B cell (primary cell): ENCODE measurements at regions not wholly inside any gene's neighbourhood (a gene's known extent, or its start where the extent isn't known, plus 50 kb on each side); places are given as distances from the start of the nearest gene placed in this dataset.

ENCODE experiments used
- CTCF ChIP-seq: fragments of 200-600 bp; IDR thresholded peaks from one replicate; pipeline ENCODE4 v1.8.0; 2022; ENCODE audit warnings: antibody characterized with exemption, mild to moderate bottlenecking
- EZH2 ChIP-seq: IDR thresholded peaks from 2 replicates; pipeline ENCODE4 v1.6.1; 2012; ENCODE audit warnings: borderline replicate concordance, low read depth, mild to moderate bottlenecking, moderate library complexity, low read length; ENCODE audit not compliant: insufficient read depth, poor library complexity, severe bottlenecking

GRCh38 chr2:100202567-100202966 lies 60.2 kb upstream of the AFF3 start:
- TF ChIP-seq CTCF: no peak
- TF ChIP-seq EZH2: no peak
